ENCODE measurements at regions not wholly inside any gene's neighbourhood (a gene's known extent, or its start where the extent isn't known, plus 50 kb on each side); places are given as distances from the start of the nearest gene placed in this dataset.

GRCh38 chr18:68053290-68053689 is 536.8 kb upstream of the DSEL start:
- WGBS, 2 donors (ENCODE audit: low coverage in 1 of 2): 63 to 78% methylated on average over 2 of the region's 2 CpGs
- TF ChIP-seq CTCF (IDR thresholded peaks at IDR 0.05): no peak
- TF ChIP-seq POLR2AphosphoS5 (IDR thresholded peaks at IDR 0.05): no peak
- no peak for TF ChIP-seq POLR2A (IDR thresholded peaks at IDR 0.05)
- TF ChIP-seq EP300 (IDR thresholded peaks at IDR 0.05; ENCODE audit: low read depth): no peak
- intact Hi-C loops (cut with DNase I; ENCODE audit: low total_unique reads): no loop called here

DNA sequence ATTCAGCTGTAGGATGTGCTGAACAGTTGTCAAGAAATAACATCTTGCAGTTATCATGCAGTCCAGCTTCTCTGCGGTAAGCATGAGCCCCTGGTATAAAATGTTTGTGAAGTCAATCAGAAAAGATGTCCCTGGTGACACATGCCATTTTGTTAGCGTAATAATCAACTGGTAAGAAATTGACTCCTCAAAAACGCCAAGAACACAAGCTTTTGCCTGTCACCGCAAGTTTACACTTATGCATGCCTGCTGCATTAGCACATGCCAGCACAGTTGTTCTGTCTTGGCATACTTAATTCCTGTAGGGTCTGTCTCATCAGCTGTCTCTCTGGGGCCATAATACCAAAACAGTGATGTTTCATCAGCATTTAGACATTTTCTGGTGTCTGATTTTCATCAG is 524.8 kb upstream of the DSEL start:
- no peaks in the 10 kb centered on the region for H3K27me3 ChIP-seq
- WGBS, 2 donors (ENCODE audit: low coverage in 1 of 2): 79% methylated on average over 4 of the region's 4 CpGs; no CpG with 5 or more reads in 1 of the 2 donors
- TF ChIP-seq POLR2AphosphoS5 (IDR thresholded peaks at IDR 0.05) (no peak), POLR2A (IDR thresholded peaks at IDR 0.05) (no peak), CTCF (IDR thresholded peaks at IDR 0.05) (no peak), EP300 (IDR thresholded peaks at IDR 0.05; ENCODE audit: low read depth) (no peak)
- H3K4me1 ChIP-seq: no peaks in the 10 kb centered on the region
- no peaks in the 10 kb centered on the region for H3K36me3 ChIP-seq
- intact Hi-C loops (cut with DNase I; ENCODE audit: low total_unique reads) (no loop called here), in situ Hi-C loops (cut with MboI; ENCODE audit: low pct_ligation_motif_present in 1 of 4, low pct_unique_long_range_greater_than_20kb in 1 of 4, low sequenced_read_pairs in 3 of 4) (no loop called here)
- no peaks in the 10 kb centered on the region for H3K9me3 ChIP-seq
- no peak overlapping the region for H3K4me3 ChIP-seq
- H3K27ac ChIP-seq: no peak overlapping the region
- DNase-seq: no peak

More at GRCh38 chr18:68053290-68053689, 536.8 kb upstream of the DSEL start:
- in situ Hi-C loops (cut with MboI; ENCODE audit: low pct_ligation_motif_present in 1 of 4, low pct_unique_long_range_greater_than_20kb in 1 of 4, low sequenced_read_pairs in 3 of 4): no loop called here
- no peaks in the 10 kb centered on the region for H3K27me3 ChIP-seq
- H3K9me3 ChIP-seq: no peaks in the 10 kb centered on the region
- no peak overlapping the region for H3K4me3 ChIP-seq
- no peaks in the 10 kb centered on the region for H3K36me3 ChIP-seq
- no peak for DNase-seq
- H3K27ac ChIP-seq: no peak overlapping the region
- H3K4me1 ChIP-seq: no peaks in the 10 kb centered on the region

DNA sequence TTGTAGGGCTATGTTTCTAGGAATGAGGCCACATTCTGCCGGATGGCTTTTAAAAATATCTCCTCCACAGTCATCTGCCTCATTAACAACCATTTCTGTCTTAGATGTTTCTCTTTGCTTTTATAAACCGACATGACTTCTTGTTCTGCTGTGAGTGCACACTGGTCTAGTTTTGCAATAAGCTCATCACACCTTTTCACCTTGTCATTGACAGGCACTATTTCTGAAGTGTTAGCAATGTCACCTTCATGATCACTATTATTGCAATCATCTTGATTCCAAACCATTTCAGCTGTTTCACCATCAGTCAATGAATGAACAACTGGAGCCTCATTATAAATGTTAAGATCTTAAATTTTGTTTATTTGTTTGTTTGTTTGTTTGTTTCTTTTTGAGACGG is 523.7 kb upstream of the DSEL start:
- WGBS, 2 donors (ENCODE audit: low coverage in 1 of 2): 50 to 60% methylated on average over 2 to 3 of the region's 3 CpGs

GRCh38 chr18:68035774-68036522 is 519.4 kb upstream of the DSEL start:
- DNase-seq: no peak
- Histone ChIP-seq H3K27ac (peak overlapping the region in 1 of 4 donors; percentile 41), H3K36me3 (no peaks in the 10 kb centered on the region), H3K4me1 (peaks cover 0 to 2% (median 0%) of the 10 kb centered on the region in 4 donors), H3K9me3 (no peaks in the 10 kb centered on the region), H3K27me3 (no peaks in the 10 kb centered on the region), H3K4me3 (no peak overlapping the region)
- intact Hi-C loops (cut with DNase I; ENCODE audit: low total_unique reads) (no loop called here), in situ Hi-C loops (cut with MboI; ENCODE audit: low pct_ligation_motif_present in 1 of 4, low pct_unique_long_range_greater_than_20kb in 1 of 4, low sequenced_read_pairs in 3 of 4) (no loop called here)
- TF ChIP-seq CTCF (IDR thresholded peaks at IDR 0.05): no peak
- TF ChIP-seq POLR2AphosphoS5 (IDR thresholded peaks at IDR 0.05): no peak
- no peak for TF ChIP-seq EP300 (IDR thresholded peaks at IDR 0.05; ENCODE audit: low read depth)
- no peak for TF ChIP-seq POLR2A (IDR thresholded peaks at IDR 0.05)
- WGBS, 2 donors (ENCODE audit: low coverage in 1 of 2): 65 to 72% methylated on average over 6 to 8 of the region's 8 CpGs

More for the DNA sequence above, 523.7 kb upstream of the DSEL start:
- no peaks in the 10 kb centered on the region for H3K9me3 ChIP-seq
- no peaks in the 10 kb centered on the region for H3K4me1 ChIP-seq
- TF ChIP-seq POLR2AphosphoS5 (IDR thresholded peaks at IDR 0.05): no peak
- TF ChIP-seq POLR2A (IDR thresholded peaks at IDR 0.05): no peak
- TF ChIP-seq CTCF (IDR thresholded peaks at IDR 0.05): no peak
- no peak for TF ChIP-seq EP300 (IDR thresholded peaks at IDR 0.05; ENCODE audit: low read depth)
- no peak overlapping the region for H3K27ac ChIP-seq
- H3K4me3 ChIP-seq: no peak overlapping the region
- DNase-seq: no peak
- H3K27me3 ChIP-seq: no peaks in the 10 kb centered on the region
- in situ Hi-C loops (cut with MboI; ENCODE audit: low pct_ligation_motif_present in 1 of 4, low pct_unique_long_range_greater_than_20kb in 1 of 4, low sequenced_read_pairs in 3 of 4) (no loop called here), intact Hi-C loops (cut with DNase I; ENCODE audit: low total_unique reads) (no loop called here)
- no peaks in the 10 kb centered on the region for H3K36me3 ChIP-seq
